GF-D8 (cell line): ENCODE measurements at regions not wholly inside any gene's neighbourhood (a gene's known extent, or its start where the extent isn't known, plus 50 kb on each side); places are given as distances from the start of the nearest gene placed in this dataset.
"Not testable (repeated sequence)": the region's sequence is repeated elsewhere in the genome, so short reads cannot be mapped to it uniquely, and the experiment has no call there.

Experiments
- DNase-seq: peaks from one replicate; lab custom pipeline; 2025; lab: John Stamatoyannopoulos, UW

DNA sequence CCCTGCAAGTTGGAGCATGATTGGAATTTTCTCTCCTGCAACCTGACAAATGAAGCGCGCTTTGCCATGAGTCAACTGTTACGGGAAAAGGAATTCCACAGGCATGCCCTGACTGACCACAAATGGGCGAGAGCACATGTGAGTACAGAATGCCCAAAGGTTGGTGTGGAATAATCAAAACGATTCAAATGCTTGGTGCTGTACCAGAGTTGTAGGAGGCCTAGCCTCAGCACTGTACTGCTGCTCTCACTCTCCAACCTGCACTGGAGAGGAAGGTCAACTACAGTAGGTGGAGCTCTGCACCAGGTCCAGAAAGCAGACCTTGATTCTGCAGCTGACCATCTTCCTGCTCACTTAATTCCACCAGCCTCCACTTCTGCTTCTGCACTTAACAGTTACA lies 406.9 kb upstream of the ACTBL2 start:
- DNase-seq = no peak

DNA sequence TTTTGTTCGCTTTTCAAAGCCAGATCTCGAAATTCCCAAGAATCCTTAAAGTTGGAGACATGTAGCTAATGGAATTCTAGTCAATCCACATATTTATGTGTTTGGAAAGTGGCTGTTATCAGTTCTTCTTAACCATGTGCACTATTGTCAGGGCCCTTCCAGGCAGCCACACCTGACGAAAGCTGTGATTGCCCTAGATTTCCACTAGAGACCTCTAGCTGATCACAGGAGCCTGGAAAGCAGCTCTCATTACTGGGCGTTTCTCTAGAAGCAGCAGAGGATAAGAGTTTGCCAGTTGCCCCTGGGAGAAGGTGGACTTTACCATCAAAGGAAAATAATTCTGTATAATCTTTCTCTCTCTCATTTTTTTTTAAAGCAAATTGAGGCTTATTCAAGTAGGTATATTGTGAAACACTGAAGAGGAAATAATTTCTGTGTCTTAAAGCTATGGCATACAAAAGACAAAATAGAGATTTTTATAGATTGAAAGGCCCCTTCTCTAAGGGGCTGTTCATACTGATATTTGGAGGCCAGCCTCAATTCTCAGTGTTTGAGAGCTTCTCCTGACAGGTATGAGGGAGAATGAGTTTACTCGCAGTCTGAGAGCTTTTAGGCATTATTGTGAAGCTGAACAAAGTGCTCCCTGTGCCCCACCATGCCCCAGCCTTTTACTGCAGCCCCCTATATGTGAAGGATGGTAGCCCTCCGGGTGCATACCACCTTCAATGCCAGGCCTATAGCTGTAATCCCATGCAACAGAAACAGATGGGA lies 405.4 kb upstream of the ACTBL2 start:
- no peak for DNase-seq

DNA sequence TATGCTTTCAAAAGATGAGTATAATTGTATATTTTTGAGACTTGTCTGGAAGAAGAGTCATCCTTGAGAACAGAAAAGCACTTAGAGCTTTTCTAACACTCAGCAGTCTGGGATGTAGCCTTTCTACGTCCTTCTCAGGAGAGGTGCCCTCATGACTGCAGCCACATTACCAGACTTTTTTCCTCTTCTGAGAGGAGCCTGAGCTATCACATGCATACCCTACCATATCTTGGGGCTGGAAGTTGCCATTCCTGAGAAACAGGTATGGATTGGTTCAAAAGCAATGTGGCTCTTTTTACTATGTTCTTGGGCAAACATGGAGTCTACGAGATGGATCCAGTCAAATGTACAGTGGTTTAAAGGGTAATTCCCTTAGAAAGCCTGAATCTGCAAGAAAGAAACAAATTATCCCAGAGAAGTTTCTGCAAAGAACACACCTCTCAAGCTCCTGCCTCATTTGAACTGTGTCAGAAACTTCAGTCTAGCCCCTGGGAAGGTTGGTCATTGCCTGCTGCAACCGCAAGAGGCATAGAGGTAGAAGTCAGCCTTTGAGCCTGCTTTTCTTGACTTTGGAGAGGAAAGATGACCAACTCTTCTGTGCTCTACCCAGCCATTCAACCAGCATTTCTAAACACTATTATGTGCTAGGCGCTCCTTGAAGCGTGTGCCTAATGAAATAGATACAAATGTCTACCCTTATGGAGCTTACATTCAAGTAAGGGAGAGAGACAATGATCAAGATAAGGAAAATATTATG lies 401.9 kb upstream of the ACTBL2 start:
- DNase-seq = no peak

- DNase-seq = no peak
These were observed 397.6 kb upstream of the ACTBL2 start for GRCh38 chr5:57880216-57880615.

DNA sequence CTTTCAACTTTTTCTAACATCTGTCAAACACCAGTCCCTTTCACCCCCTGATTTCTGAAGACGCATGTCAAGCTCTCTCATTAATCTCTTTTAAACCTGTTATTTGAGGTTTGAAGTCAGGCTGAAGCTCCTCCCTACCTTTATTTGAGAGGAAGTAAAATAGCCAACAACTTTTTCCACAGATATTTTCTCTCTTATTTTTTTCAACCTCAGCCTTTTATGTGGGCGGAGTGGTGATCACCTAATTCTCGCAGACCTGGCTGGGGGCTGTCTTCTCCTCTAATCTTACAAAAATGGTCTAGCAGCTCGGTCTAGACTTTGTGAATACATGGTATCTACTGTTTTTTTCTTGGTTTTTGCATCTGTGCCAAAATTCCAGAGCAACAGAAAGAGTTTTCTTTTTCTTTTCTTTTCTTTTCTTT lies 395.7 kb upstream of the ACTBL2 start:
- no peak for DNase-seq

- no peak for DNase-seq
These were observed 388.9 kb upstream of the ACTBL2 start for GRCh38 chr5:57871496-57871895.

DNA sequence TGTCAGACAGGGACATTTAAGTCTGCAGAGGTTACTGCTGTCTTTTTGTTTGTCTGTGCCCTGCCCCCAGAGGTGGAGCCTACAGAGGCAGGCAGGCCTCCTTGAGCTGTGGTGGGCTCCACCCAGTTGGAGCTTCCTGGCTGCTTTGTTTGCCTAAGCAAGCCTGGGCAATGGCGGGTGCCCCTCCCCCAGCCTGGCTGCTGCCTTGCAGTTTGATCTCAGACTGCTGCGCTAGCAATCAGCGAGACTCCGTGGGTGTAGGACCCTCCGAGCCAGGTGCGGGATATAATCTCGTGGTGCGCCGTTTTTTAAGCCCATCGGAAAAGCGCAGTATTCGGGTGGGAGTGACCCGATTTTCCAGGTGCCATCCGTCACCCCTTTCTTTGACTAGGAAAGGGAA lies 387.7 kb upstream of the ACTBL2 start:
- DNase-seq = not testable (repeated sequence)

- no peak for DNase-seq
These were observed 381.1 kb upstream of the ACTBL2 start for GRCh38 chr5:57863661-57864060.

DNA sequence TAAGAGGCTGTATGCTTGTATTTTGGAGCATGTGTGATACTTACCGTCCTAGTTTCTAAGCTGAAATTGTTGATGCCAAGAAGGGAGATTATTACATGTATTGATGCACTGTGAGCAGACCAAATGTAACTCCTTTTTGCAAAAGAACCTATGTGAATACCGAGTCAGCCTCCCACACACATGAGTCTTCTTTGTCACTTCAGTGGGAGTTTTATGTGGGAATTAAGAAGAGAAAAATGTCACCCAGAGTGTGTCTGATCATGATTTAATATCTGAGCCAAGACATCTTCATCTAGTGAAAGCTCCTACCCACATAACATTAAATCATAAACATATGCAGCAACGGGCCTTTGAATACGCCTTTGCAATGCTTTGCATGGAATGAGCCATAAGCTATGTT lies 380.3 kb upstream of the ACTBL2 start:
- DNase-seq = no peak

DNA sequence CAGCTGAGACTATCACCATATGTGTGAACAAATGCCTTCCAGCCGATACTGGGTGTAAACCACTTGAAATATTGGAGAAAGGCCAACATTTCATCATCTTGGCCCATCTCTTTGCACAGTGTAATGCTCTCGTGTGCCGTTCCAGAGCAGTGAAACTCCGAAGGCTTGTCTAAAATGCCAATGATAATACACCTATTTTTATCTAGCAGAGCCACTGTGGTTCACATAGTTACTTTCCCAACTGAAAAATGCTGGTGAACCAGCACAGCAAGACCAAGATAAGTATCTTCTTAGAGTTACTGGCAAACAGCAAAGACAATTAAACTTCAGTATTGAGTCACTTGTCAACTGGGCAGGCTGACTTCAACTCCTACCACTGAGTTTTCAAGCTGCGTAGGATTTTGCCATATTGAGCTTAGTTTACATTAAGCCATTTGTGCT lies 379.9 kb upstream of the ACTBL2 start:
- DNase-seq = no peak

GRCh38 chr5:57859626-57860025 lies 377.0 kb upstream of the ACTBL2 start:
- DNase-seq = no peak

GRCh38 chr5:57858905-57859304 lies 376.3 kb upstream of the ACTBL2 start:
- no peak for DNase-seq

- no peak for DNase-seq
These were observed 375.1 kb upstream of the ACTBL2 start for GRCh38 chr5:57857696-57858095.

- no peak for DNase-seq
These were observed 373.2 kb upstream of the ACTBL2 start for GRCh38 chr5:57855831-57856230.

DNA sequence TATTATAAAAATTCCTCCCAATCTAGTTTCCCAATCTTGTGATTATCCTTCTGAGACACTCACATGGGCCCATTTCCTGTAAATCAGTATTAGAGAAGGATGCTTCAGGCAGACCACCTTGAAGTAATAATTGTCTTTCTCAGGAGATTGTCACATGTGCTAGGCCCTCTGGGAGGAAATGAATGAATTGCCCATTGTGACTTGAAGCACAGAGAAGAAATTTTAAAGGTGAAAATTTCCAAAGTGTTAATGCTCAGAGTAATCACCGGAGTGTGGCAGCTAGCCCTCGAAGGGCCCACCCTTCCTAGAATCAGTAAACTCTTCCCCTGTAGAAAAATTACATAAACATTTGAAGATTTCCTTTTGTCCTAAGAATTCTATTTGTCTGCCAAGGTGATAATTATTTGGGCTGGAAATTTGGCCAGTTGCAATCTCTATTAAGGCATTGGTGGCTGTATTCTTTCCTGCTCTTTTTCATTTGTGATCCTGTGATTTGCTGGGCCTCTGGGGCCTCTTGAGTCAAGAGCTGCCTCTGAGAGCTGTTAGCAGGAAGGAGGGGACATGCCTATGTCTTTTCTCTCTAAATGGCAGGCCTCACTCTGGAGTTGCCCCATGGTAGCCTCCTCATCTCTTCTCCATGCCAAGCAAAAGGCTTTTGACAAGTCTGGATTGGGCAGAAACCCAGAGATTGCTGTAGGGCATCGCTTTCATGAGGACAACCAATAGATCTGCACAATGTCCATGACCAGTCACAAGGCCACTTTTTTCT lies 371.5 kb upstream of the ACTBL2 start:
- DNase-seq = no peak

DNA sequence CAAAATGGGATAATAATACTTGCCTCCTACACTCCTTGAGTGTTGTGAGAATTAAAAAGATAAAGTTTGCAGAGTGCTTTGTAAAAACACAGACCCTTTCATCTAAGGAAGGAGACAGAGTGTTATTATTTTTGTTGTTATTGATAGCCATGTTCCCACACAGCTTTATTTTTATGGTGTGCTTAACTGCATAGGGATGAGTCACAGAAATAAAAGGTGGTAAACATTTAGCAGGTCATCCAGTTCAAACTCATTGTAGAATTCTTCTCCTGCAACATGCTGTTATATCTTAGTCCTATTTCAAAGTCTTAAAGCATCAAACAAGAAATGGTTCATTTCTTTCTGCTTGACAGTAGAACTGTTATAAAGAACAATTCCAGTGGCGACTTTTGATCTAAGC lies 367.5 kb upstream of the ACTBL2 start:
- DNase-seq = no peak

GRCh38 chr5:57845025-57845424 lies 362.4 kb upstream of the ACTBL2 start:
- DNase-seq = no peak

DNA sequence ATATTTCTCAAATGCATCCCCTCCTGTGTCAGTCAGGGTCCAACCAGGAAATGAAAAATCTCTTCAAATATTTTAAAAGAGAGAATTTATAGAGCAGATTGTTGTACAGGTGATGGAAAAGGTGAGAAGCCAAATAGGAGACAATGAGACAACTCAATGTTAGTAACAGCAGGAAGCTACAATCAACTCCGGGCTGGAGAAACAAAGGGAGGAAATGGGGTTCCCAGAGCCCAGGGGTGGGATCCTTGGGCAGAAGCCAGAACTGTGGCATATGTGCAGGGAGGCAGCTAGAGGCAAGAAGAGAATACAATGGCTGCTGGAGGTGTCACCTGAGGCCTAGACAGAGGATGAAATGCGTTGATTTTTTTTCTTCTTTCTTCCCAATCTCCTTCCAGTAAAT lies 361.8 kb upstream of the ACTBL2 start:
- no peak for DNase-seq

DNA sequence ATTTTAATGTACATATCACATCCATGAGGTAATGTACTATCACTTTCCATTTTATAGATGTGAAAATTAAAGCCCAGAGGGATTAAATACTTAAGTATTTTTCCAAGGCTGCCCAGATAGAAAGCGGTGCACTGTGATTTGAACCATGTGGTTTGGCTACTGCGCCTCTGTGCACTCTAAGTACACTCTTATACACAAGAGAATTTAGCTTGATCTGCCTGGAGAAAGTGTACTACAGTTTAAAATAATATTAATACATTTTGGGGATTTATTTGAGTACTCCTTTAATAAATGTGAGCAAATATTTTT lies 360.4 kb upstream of the ACTBL2 start:
- no peak for DNase-seq

DNA sequence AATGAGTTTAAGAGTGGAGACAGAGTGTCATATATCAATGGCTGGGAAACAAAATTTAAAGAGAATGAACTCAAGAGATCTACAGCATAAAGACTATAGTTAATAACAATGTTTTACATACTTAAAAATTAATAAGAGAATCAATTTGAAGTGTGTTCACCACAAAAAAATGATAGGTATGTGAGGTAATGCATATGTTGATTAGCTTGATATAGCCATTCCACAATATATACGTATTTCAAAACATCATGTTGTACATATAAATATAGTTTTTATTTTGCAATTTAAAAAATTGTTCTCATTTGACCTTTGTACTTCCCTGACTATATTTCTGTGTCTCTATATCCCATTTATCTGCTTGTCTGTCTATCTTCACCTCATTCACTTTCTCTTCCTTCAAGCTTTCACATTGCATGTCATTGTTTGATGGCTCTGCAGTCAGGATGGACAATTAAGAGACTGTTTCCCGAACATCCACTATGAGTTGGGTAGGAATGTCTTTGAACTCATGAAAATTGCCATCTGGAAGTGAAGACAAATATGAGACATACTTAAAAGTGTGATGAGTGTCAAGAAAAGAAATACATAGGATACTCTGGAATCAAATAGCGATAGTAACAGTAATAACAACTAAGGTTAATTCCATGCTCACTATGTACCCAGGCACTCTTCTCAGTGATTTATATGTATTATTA lies 359.9 kb upstream of the ACTBL2 start:
- no peak for DNase-seq

GRCh38 chr5:57841676-57842363 lies 359.2 kb upstream of the ACTBL2 start:
- no peak for DNase-seq
